HG03045 (cell line): ENCODE measurements at regions not wholly inside any gene's neighbourhood (a gene's known extent, or its start where the extent isn't known, plus 50 kb on each side); places are given as distances from the start of the nearest gene placed in this dataset.
"Not testable (repeated sequence)": the region's sequence is repeated elsewhere in the genome, so short reads cannot be mapped to it uniquely, and the experiment has no call there.

Experiments
- ATAC-seq: cut with Tn5 transposase; IDR thresholded peaks from one replicate; pipeline ENCODE4 v1.9.1; 2021; ENCODE audit warnings: mild to moderate bottlenecking, moderate library complexity; ENCODE audit not compliant: unreplicated experiment

DNA sequence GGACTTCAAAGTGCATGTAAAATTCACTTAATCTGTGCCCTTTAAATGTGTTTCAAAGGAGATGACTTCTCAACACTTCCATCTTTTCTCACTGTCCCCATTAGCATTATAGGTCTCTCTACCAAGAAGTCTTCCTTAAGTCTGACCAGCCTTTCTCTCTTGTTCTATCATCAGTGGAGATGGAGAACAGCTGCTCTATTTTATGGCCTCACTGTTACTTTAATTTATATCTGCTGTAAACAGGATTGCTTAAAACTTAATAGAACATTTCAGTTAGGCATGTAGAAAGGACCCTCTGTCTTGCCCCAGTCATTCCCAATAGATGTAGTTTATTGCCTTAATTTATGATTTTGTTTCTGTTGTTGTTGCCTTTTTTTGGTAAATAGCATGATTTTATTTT, 86.0 kb upstream of the CDC42EP3 start:
- ATAC-seq: not testable (repeated sequence)

DNA sequence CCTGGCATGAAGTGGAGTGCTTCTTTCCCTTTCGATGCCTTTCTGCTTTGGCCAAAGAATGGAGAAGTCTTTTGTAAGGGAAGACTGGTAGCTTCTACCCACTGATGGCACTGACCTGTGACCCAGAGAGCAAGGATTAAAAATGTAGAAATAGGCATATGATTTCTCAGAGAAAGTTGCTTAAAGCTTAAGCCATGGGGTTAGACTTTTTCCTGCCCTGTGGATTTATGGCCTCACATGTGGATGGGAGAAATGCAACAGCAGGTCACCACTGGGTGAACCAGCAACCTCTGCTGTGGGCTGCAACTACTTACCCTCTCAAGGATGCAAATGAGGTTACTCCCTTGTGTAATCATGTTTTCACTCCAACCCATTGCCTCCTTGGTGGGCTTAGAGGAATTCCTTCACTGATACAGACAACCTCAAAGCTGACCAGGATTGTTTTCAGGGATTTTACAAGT, 86.7 kb upstream of the CDC42EP3 start:
- not testable (repeated sequence) for ATAC-seq

DNA sequence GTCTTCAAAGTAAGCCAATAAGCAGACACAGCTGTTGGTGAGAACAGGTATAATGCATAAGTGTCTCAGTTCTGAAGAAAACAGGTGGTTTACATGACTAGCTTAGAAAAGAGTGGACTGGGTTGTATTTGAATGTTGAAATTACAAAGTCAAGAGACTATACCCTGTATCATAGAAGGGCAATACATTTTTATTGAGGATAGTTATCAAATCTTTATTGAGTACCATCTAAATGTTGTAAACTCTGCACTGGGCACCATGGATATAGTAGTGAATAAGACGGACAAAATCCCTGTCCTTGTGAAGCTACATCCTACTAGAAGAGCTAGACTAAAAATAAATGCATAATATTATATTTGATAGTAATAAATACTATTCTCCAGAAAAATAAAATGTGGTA, 88.5 kb upstream of the CDC42EP3 start:
- ATAC-seq: not testable (repeated sequence)

DNA sequence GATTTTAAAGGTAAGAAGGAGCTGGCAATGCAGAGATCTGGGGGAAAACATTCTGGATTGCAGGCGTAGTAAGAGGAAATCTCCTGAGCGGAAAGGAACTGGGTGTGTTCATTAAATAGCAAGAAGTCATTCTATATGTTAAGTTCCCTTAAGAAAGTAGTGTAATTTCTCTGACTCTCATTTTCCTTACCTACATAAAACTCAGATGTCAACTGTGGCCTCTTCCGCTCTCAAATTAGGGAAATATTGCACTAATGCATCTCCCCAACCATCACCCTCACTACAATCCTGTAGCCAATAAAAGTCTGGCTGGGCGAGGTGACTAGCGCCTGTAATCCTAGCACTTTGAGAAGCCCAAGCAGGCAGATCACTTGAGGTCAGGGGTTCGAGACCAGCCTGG, 89.0 kb upstream of the CDC42EP3 start:
- no peak for ATAC-seq

DNA sequence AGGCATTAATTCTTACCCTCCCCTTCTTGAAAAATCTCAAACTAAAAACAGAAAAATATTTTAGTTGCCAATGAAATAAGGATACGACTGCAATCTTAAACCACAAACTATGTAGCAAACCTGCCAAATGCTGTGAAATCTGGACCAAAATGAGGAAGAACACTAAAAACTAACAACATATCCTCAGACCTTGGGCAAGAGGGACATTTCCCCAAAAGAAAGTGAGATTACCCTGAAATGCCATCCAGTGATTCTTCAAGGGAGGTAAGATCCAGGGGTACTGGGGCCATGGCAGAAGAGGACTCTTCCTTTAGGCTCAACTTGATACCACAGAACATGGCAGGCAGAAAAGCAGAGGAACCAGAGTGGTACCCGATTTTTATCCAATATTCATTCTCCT, 90.8 kb upstream of the CDC42EP3 start:
- not testable (repeated sequence) for ATAC-seq

DNA sequence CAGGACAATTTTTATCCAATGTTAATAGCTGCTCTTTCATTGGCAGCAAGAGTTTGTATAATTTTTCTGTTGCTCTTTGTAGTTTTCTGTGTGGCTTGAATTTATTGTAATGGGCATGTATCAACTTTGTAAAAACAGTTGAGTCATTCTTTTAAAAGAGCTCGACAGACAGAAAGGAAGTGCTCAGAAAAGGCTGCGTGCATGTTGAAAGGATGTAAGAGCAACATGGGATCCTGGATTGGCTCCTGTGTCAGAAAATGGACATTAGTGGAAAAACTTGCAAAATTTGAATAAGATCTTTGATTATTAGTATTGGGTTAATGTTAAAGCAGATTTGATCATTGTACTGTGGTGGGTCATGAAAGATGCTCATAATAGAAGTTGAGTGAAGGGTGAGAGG, 93.3 kb upstream of the CDC42EP3 start:
- no peak for ATAC-seq

DNA sequence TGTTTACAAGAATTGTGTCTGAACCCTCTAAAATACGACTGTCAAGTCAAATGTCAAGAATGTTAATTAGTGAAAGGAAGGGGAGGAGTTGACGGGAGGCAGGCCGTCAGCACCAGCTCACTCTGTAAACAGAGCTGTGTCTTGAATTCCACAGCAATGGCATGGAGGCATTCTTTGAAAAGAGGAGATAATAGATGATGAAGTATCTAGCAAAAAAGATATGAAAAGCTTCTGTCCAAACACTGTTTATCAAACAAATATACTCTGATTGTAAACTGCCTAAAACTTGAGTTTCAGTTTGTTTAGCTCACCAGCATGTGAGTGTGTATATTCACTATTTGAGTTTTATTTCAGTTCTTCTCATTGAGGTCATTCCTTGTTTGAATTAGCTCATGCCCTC, 94.7 kb upstream of the CDC42EP3 start:
- ATAC-seq: no peak

DNA sequence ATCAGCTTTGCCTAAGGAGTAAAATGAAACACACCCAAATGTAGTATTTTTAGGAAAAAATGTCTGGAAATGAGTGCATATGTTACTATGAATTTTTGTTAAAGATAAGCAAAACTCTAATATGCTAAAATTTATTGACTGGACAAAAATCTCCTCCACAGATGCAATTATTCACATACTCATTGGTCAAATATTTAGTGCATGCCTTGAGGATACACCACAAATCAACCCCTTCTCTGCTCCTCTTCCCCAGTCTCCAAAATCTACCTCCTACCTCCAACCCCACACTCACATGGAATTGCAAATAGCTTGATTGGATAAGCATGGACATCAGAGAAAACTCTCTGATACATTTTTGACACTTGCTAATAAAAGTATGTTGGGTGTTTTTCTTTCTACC, 95.6 kb upstream of the CDC42EP3 start:
- ATAC-seq: no peak

DNA sequence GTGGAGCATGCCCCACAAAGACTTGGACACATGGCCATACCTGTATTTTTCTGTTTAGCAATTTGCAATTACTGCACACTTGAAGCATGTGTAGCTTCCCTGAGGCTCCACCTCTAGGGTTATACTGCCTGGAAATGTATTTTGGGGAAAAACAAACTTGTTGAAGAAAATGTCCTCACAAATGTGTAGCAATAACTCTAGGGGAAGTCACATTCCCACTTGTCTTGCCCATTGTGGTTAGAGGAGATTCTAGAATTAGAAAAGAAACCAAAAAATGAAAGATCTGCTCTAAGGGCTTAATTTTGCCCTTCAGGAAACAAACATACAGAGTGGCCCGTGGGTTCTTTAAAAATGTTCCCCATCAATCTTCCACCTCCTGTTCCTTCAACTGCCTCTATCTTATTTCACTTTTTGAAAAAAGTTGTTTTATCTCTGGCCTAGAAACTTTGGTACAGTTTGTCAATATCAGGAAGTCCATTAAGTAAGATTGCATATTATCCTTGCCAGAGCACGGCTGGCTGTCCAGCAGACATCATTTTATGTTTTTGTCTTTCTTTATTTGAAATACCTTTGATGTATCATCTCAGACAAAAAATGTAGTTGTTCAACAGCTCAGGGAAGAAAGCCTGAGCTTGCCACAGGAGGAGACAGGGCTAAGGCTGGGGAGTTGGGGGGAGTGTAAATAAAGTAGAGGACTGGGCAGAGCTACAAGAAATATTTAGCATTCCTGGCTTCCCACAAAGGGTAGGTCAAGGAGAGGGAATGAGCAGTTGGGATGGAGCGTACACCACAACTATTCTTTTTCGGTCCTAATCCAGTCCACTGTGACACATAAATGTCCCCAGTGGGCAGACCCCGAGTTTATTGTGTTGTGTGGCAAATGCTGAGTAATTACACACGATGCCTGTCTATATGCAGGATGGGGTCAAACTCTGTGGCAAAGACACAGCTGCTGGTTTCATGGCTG, 96.8 kb upstream of the CDC42EP3 start:
- ATAC-seq: no peak

DNA sequence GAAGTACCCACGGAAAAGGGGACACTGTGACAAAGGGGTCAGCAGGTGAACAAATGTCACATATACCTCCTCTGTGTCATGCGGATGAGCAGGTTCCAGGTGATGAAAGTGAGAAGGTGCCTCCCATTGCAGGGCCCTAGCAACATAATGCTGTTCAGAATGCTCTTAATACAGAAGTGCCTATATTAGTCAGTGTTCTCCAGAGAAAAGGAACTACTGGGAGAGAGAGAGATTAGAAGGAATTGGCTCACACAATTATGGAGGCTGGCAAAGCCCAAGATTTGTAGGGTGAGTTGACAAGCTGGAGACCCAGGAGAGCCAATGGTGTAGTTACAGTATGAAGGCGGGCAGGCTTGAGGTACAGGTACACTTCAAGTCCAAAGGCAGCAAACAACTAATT, 98.1 kb upstream of the CDC42EP3 start:
- no peak for ATAC-seq

DNA sequence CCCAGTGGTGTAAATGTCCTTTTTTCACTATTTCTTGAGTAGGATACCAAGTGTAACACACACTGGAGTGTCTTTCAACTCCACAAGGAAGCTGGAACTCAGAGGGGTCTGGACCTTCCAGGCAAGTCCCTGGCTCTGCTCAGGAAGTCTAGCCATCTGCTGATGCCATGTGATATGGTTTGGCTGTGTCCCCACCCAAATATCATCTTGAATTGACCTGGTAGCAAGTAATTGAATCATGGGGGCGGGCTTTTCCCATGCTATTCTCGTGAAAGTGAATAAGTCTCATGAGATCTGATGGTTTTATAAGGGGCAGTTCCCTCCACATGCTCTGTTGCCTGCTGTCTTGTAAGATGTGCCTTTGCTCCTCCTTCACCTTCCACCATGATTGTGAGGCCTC, 99.4 kb upstream of the CDC42EP3 start:
- no peak for ATAC-seq

DNA sequence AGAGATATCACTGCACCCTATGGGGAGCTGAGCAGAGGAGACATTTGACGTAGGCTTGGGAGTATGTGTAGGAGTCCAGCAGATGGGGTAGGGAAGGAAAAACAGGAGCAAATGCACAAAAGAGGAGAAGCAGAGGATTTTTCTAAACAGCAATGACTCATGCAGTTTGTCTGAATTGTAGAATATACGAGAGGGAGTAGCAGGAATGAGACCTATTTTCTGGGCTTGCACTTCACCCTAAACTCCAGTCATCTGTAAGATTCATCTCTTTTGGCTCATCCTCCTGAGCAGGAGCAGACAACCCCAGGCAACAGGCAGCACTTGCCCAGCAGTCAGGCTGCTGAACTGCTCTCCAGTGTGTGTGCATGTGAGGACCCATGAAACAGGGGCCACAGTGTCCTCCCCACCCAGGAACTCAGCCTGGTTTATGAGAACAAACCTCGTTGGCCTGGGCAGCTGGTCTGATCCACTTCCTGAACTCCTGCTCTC, 100.2 kb upstream of the CDC42EP3 start:
- no peak for ATAC-seq

DNA sequence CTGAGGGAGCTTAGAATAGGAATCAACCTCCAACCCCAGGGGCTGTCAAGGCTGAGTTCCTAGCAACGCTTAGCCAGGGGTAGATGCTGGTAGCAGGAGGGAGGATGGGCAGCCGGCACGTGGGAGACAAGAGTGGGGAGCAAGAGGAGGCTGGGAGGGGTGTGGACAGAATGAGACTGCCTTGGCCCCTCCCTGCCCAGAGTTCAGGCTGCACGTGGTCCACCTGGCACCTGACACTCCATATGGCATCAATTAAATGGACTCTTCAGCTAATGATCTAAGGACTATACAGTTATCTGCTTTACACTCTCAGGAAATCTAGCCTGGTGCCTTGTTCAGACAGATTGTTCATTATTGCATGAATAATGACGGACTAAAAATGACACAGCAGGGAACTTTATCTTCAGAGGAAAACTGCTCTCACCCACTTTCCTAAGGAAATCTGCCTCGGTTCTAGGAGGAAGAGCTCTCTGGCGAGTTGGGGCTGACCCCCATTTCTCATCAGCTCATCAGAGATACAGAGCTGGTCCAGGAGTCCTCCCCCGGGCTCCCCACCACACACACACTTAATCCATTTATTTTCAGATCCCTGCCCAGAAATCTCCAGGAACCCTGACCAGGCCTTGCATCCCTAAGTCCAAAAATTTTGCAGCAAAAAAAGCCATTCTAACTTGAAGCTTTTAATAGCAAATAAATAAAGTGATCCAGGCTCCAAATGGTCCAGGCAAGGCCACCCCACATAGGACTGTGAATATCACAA, 102.1 kb upstream of the CDC42EP3 start:
- ATAC-seq: no peak

DNA sequence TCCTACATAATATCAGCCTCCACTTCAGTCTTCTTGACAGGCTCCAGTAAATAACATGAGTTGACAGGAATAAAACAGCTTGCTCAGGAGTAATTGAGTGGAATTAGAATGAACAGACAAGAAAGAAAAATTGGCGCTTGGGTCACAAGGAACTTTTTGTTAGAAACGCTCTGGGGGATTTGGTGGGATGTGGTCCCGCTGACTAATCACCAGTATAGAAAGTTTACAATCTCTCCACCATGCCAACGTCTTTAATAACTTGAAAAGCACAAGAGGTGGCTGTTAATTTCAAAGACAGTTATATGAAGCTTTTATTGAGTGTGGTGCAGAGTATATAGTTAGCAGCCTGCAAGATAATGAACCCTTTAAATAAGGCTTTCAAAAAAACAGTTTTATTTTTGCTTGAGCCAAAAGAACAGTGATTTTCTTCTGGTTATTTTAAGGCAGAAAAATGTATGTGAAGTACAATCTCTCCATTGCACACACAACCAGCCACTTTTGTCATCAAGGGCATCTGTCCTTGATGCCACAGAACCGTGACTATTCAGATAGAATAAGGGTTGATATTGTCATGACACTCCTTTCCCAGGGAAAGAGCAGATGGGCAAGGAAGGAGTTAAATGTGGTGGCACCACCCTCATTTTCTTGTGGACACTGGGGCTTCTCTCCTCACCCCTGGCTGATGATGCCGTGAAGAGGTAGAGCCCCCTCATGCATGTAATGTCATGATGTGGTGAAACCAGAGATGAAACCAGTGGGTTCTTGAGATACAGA, 102.9 kb upstream of the CDC42EP3 start:
- ATAC-seq: not testable (repeated sequence)

DNA sequence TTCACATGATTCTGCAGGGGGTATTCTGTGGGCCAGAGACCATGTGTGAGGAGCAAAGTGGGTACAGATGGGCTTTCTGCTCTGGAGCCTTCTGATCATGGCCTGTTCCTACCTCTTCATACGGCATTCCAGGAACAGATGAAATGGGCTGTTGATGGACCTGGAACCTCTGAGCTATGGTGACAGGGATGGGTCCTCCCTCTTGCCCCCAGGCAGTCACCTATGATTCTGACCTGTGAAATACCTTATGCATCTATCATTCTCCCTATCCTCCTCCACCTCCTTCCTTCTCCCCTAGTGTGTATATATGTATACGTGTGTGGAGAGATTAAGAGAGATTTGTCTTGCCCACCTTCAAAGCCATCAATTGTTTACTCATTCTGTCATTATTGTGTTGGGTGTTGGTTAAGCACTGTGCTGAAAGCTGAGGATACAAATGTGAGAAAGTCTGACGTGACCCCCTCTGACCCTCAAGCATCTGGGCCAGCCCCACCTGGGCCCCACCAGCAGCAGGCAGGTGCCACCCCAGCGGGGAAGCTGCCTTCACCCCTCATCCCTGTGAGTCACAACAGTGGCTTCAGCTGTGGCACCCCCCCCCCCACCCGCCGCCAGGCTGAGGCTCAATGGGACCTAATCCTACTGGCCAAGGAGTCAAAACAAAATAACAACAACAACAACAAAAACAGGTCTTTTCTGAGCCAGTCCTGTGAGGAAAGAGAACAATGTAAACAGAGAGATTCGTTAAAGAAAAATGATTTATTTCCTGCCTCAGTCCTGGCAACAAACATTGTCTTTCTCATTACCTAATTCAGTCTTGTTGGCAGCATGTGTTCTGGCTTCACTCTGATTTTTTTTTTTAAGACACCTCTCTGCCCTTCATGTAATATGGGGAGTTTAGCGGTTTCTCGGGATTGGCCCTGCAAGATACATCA, 103.8 kb upstream of the CDC42EP3 start:
- ATAC-seq: no peak

DNA sequence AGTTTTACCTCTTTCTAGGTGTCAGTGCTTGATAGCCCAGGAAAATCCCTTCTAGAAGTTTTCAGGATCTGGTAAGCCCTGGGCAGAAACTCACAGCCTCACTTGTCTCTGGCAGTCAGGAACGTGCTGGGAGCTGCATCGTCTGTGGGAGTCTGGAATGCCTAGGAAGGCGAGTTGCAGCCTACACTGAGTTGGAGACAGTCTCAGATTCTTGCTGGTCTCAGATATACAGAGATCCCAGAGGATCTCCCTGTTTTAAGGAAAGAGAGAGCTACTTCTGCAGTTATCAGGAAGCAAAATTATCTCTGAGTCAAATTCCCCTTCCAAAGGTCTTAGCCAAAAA, 104.4 kb upstream of the CDC42EP3 start:
- ATAC-seq: no peak

DNA sequence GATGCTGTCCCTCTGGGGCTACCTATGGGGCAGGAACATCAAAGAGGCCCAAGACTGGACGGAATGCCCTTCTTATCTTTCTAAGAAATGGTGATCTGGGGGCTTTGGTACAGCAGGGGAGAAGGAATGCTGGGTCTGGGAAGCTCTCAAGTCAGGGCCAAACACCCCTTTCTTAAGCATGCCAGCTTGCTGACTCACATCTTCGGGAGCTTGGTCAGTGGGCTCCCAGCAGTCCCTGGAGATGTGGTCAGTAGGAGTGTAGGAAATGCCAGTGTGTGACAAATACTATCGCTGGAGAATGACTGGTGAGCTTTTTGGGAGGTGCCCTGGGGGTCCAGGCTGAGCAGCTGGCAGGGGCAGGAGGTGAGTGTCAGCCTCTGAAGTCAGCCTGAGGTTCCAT, 105.0 kb upstream of the CDC42EP3 start:
- no peak for ATAC-seq

DNA sequence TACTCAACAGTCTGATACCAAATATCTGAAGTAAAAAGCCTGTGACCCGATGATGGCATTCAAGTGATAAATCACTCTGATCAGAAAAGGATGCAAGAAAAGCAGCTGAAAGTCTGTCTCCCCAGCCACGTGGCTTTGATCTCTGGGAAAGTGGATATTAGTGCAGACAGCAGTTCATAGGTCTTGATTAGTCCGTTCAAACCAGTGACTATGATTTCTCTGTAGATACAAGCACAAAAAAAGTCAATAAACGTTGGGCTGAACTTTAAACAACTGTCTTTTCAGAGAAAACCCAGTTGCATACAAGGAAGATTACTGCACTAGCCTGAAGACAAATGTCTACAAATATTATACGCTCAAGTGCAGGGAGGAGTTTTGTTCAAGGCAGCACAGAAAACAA, 107.7 kb upstream of the CDC42EP3 start:
- ATAC-seq: no peak

DNA sequence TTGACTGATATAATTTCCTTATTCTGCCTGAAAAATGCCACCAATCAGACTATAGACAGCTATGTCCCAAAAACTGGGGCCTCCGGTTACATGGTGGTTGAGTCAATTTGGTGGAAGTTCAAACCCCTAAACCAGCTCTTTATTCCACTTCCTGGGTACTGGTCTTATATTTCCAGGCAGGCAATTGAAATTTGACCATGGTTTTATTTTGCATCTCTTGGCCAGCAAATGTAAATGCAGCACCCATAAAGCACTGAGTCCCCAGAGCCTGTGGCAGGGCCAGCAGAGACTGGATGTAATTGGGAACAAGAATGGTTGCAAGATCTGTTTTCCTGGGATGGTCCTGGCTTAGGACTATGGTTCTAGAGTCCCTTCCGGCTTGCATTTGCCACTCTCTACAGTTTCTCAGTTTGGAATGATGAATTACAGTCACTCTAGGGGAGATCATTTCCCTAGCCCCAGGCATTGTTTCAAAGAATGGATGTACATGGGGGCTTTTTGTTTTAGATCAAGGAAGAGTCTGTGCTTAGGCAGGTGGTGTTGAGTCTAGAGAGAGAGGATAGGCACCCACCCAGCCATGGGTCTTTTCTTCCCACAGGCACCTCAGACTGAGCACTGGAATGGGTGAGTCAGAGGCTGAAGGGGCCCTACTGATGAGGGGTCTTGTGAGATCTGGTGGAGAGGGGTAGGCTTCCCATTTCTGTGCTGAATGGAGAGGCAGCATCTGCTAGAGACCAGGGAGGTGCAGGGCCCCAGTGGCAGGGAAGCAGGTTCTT, 108.4 kb upstream of the CDC42EP3 start:
- ATAC-seq: no peak

DNA sequence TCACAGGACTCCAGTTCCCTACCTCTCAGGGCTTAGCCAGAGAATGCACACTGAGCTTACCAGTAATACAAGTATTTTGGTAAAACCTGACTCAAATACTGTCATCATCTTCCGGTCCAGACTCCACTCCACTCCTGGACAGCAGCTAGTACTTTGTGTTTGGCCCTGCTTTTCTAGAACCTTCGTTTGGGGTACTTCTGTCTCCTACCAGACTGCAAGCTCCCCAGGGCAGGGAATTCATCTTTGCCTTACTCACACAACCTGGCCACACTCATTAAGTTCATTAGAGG, 108.9 kb upstream of the CDC42EP3 start:
- no peak for ATAC-seq
